Activated CD4-positive, alpha-beta memory T cell treated with anti-CD3 and anti-CD28 coated beads for 36 hours (primary cell): ENCODE measurements at regions not wholly inside any gene's neighbourhood (a gene's known extent, or its start where the extent isn't known, plus 50 kb on each side); places are given as distances from the start of the nearest gene placed in this dataset.

Experiments used
- CTCF ChIA-PET: fragments of 350-600 bp; sonication (Branson Sonifier 250); formaldehyde crosslinking; loops from one replicate; lab custom pipeline; 2021; ENCODE audit warnings: antibody characterized with exemption, inconsistent platforms; lab: Charles Lee
- POLR2A ChIA-PET: fragments of 350-600 bp; sonication (Branson Sonifier 250); formaldehyde crosslinking; loops from one replicate; lab custom pipeline; 2021; ENCODE audit warnings: antibody characterized with exemption; lab: Charles Lee
- DNase-seq: peaks from one replicate; pipeline ENCODE4 v3.0.0-alpha.2; 2020
- H3K27ac Mint-ChIP-seq: one replicate; pipeline ENCODE4 v1.8.0; 2021; ENCODE audit warnings: mixed read lengths
- H3K27me3 Mint-ChIP-seq: one replicate; pipeline ENCODE4 v1.8.0; 2021; ENCODE audit warnings: mixed read lengths
- H3K36me3 Mint-ChIP-seq: one replicate; pipeline ENCODE4 v1.8.0; 2021; ENCODE audit warnings: mixed read lengths
- H3K4me1 Mint-ChIP-seq: one replicate; pipeline ENCODE4 v1.8.0; 2021; ENCODE audit warnings: low read depth, mixed read lengths
- H3K4me3 Mint-ChIP-seq: one replicate; pipeline ENCODE4 v1.8.0; 2021; ENCODE audit warnings: mild to moderate bottlenecking, mixed read lengths
- H3K9me3 Mint-ChIP-seq: one replicate; pipeline ENCODE4 v1.8.0; 2021; ENCODE audit warnings: mixed read lengths
- intact Hi-C: fragments of 100-400 bp; cut with micrococcal nuclease; formaldehyde crosslinking; loops from one replicate; pipeline ENCODE4 v1.15.1; 2023

GRCh38 chr2:191581003-191581402 lies 96.9 kb upstream of the NABP1 start:
- no peak for DNase-seq
- CTCF ChIA-PET: no interaction called here
- H3K4me3 Mint-ChIP-seq: no peak overlapping the region
- intact Hi-C loops: no loop called here
- no peaks in the 10 kb centered on the region for H3K36me3 Mint-ChIP-seq
- POLR2A ChIA-PET: no interaction called here
- no peak overlapping the region for H3K27ac Mint-ChIP-seq
- H3K4me1 Mint-ChIP-seq: no peaks in the 10 kb centered on the region
- H3K9me3 Mint-ChIP-seq: no peaks in the 10 kb centered on the region
- H3K27me3 Mint-ChIP-seq: peaks cover 1% of the 10 kb centered on the region

GRCh38 chr2:191582355-191582754 lies 95.6 kb upstream of the NABP1 start:
- Mint-ChIP-seq H3K27me3 (peaks cover 1% of the 10 kb centered on the region), H3K27ac (no peak overlapping the region), H3K36me3 (no peaks in the 10 kb centered on the region), H3K4me3 (no peak overlapping the region), H3K9me3 (no peaks in the 10 kb centered on the region), H3K4me1 (no peaks in the 10 kb centered on the region)
- intact Hi-C loops: no loop called here
- ChIA-PET POLR2A (no interaction called here), CTCF (interaction anchor here (1.2 to 1.4 kb wide), 3 partner anchors 8 to 109 kb away, joined by 3 to 4 read pairs (median 3); no protein-coding TSS in a partner anchor)
- DNase-seq: no peak

- ChIA-PET CTCF (no interaction called here), POLR2A (no interaction called here)
- no peak overlapping the region for H3K27ac Mint-ChIP-seq
- no peak for DNase-seq
- intact Hi-C loops: no loop called here
- no peaks in the 10 kb centered on the region for H3K9me3 Mint-ChIP-seq
- no peaks in the 10 kb centered on the region for H3K27me3 Mint-ChIP-seq
- no peaks in the 10 kb centered on the region for H3K36me3 Mint-ChIP-seq
- no peak overlapping the region for H3K4me3 Mint-ChIP-seq
- H3K4me1 Mint-ChIP-seq: peaks cover 4% of the 10 kb centered on the region
Measured at GRCh38 chr2:191591025-191591424, 86.9 kb upstream of the NABP1 start.

GRCh38 chr2:191593622-191594385 lies 84.1 kb upstream of the NABP1 start:
- H3K36me3 Mint-ChIP-seq: no peaks in the 10 kb centered on the region
- intact Hi-C loops: no loop called here
- ChIA-PET POLR2A (no interaction called here), CTCF (no interaction called here)
- no peak for DNase-seq
- H3K27ac Mint-ChIP-seq: no peak overlapping the region
- H3K9me3 Mint-ChIP-seq: no peaks in the 10 kb centered on the region
- no peaks in the 10 kb centered on the region for H3K4me1 Mint-ChIP-seq
- no peaks in the 10 kb centered on the region for H3K27me3 Mint-ChIP-seq
- H3K4me3 Mint-ChIP-seq: no peak overlapping the region

- ChIA-PET CTCF (no interaction called here), POLR2A (no interaction called here)
- Mint-ChIP-seq H3K27ac (no peak overlapping the region), H3K36me3 (no peaks in the 10 kb centered on the region), H3K9me3 (no peaks in the 10 kb centered on the region), H3K4me3 (no peak overlapping the region), H3K27me3 (no peaks in the 10 kb centered on the region), H3K4me1 (peaks cover 4% of the 10 kb centered on the region)
- intact Hi-C loops: no loop called here
- DNase-seq: no peak
Measured at GRCh38 chr2:191597186-191597751, 80.7 kb upstream of the NABP1 start.

GRCh38 chr2:191598296-191598695 lies 79.6 kb upstream of the NABP1 start:
- intact Hi-C loops: no loop called here
- no peak for DNase-seq
- Mint-ChIP-seq H3K27ac (no peak overlapping the region), H3K4me3 (no peak overlapping the region), H3K36me3 (no peaks in the 10 kb centered on the region), H3K9me3 (no peaks in the 10 kb centered on the region), H3K27me3 (no peaks in the 10 kb centered on the region), H3K4me1 (peaks cover 4% of the 10 kb centered on the region)
- ChIA-PET POLR2A (no interaction called here), CTCF (no interaction called here)

- no peak for DNase-seq
- H3K4me1 Mint-ChIP-seq: peaks cover 4% of the 10 kb centered on the region
- no peaks in the 10 kb centered on the region for H3K27me3 Mint-ChIP-seq
- no peak overlapping the region for H3K4me3 Mint-ChIP-seq
- H3K36me3 Mint-ChIP-seq: no peaks in the 10 kb centered on the region
- ChIA-PET CTCF (interaction anchor here (1.9 kb wide), 1 partner anchor 34 kb away, joined by 5 read pairs; no protein-coding TSS in a partner anchor), POLR2A (interaction anchor here (0.6 kb wide), 1 partner anchor 77 kb away, joined by 3 read pairs; the partner anchor contains the start of gene NABP1)
- no peak overlapping the region for H3K27ac Mint-ChIP-seq
- intact Hi-C loops: no loop called here
- no peaks in the 10 kb centered on the region for H3K9me3 Mint-ChIP-seq
Measured at GRCh38 chr2:191601060-191601459, 76.9 kb upstream of the NABP1 start.

GRCh38 chr2:191604154-191604553 lies 73.8 kb upstream of the NABP1 start:
- Mint-ChIP-seq H3K9me3 (no peaks in the 10 kb centered on the region), H3K27ac (no peak overlapping the region), H3K27me3 (no peaks in the 10 kb centered on the region), H3K4me3 (no peak overlapping the region), H3K36me3 (no peaks in the 10 kb centered on the region), H3K4me1 (peaks cover 4% of the 10 kb centered on the region)
- POLR2A ChIA-PET: no interaction called here
- DNase-seq: no peak
- CTCF ChIA-PET: no interaction called here
- intact Hi-C loops: no loop called here

GRCh38 chr2:191607096-191607495 lies 70.8 kb upstream of the NABP1 start:
- Mint-ChIP-seq H3K27me3 (no peaks in the 10 kb centered on the region), H3K4me1 (no peaks in the 10 kb centered on the region), H3K9me3 (no peaks in the 10 kb centered on the region), H3K27ac (no peak overlapping the region), H3K36me3 (no peaks in the 10 kb centered on the region), H3K4me3 (no peak overlapping the region)
- intact Hi-C loops: no loop called here
- no peak for DNase-seq
- POLR2A ChIA-PET: no interaction called here
- CTCF ChIA-PET: interaction anchor here (1.2 kb wide), 1 partner anchor 18 kb away, joined by 3 read pairs; no protein-coding TSS in a partner anchor

- no peak for DNase-seq
- H3K27ac Mint-ChIP-seq: no peak overlapping the region
- no peak overlapping the region for H3K4me3 Mint-ChIP-seq
- peaks cover 2% of the 10 kb centered on the region for H3K4me1 Mint-ChIP-seq
- intact Hi-C loops: no loop called here
- CTCF ChIA-PET: no interaction called here
- H3K36me3 Mint-ChIP-seq: no peaks in the 10 kb centered on the region
- POLR2A ChIA-PET: no interaction called here
- H3K9me3 Mint-ChIP-seq: no peaks in the 10 kb centered on the region
- H3K27me3 Mint-ChIP-seq: no peaks in the 10 kb centered on the region
Measured at GRCh38 chr2:191610756-191611155, 67.2 kb upstream of the NABP1 start.

GRCh38 chr2:191611614-191612013 lies 66.3 kb upstream of the NABP1 start:
- H3K4me1 Mint-ChIP-seq: peaks cover 8% of the 10 kb centered on the region
- no peak for DNase-seq
- H3K9me3 Mint-ChIP-seq: no peaks in the 10 kb centered on the region
- no peaks in the 10 kb centered on the region for H3K27me3 Mint-ChIP-seq
- CTCF ChIA-PET: no interaction called here
- intact Hi-C loops: no loop called here
- POLR2A ChIA-PET: no interaction called here
- H3K36me3 Mint-ChIP-seq: no peaks in the 10 kb centered on the region
- H3K27ac Mint-ChIP-seq: no peak overlapping the region
- no peak overlapping the region for H3K4me3 Mint-ChIP-seq

GRCh38 chr2:191612496-191612895 lies 65.4 kb upstream of the NABP1 start:
- Mint-ChIP-seq H3K36me3 (no peaks in the 10 kb centered on the region), H3K9me3 (no peaks in the 10 kb centered on the region), H3K27me3 (no peaks in the 10 kb centered on the region), H3K4me1 (peaks cover 13% of the 10 kb centered on the region), H3K27ac (no peak overlapping the region), H3K4me3 (no peak overlapping the region)
- CTCF ChIA-PET: no interaction called here
- POLR2A ChIA-PET: no interaction called here
- intact Hi-C loops: no loop called here
- DNase-seq: no peak
